Spleen (tissue), 11 donors: ENCODE measurements at regions not wholly inside any gene's neighbourhood (a gene's known extent, or its start where the extent isn't known, plus 50 kb on each side); places are given as distances from the start of the nearest gene placed in this dataset.

Experiments used
- DNase-seq: peaks from one replicate; pipeline ENCODE4 v3.0.0-alpha.2; 2020
- H3K27ac ChIP-seq, 8 donors: fragments of 200-600 bp; sonication (generic) in 7 of 8; 1 replicate in 4 of 8; 2 replicates in 4 of 8; pipeline versions ENCODE4 v1.5.0 to v1.8.0; 2016 to 2021; ENCODE audit warnings: inconsistent platforms in 4 of 8, mild to moderate bottlenecking in 4 of 8, moderate library complexity in 1 of 8
- H3K27me3 ChIP-seq, 7 donors: fragments of 200-600 bp; sonication (generic) in 6 of 7; replicated peaks in 1 of 7; 1 replicate in 4 of 7; 2 replicates in 3 of 7; pipeline versions ENCODE4 v1.5.0 to v1.8.0; 2016 to 2021; ENCODE audit warnings: inconsistent platforms in 3 of 7, mild to moderate bottlenecking in 1 of 7
- H3K36me3 ChIP-seq, 6 donors: fragments of 200-600 bp; sonication (generic) in 5 of 6; 1 replicate in 4 of 6; 2 replicates in 2 of 6; pipeline versions ENCODE4 v1.5.0 to v1.8.0; 2016 to 2021; ENCODE audit warnings: inconsistent platforms in 2 of 6
- H3K4me1 ChIP-seq, 6 donors: fragments of 200-600 bp; sonication (generic) in 5 of 6; 1 replicate in 3 of 6; 2 replicates in 3 of 6; pipeline versions ENCODE4 v1.5.0 to v1.8.0; 2016 to 2021; ENCODE audit warnings: inconsistent platforms in 3 of 6
- H3K4me3 ChIP-seq, 8 donors: fragments of 200-600 bp; sonication (generic) in 7 of 8; 1 replicate in 4 of 8; 2 replicates in 4 of 8; pipeline versions ENCODE4 v1.5.0 to v1.8.0; 2016 to 2021; ENCODE audit warnings: inconsistent platforms in 4 of 8, mild to moderate bottlenecking in 4 of 8, moderate library complexity in 2 of 8
- H3K9me3 ChIP-seq, 8 donors: fragments of 200-600 bp; sonication (generic) in 7 of 8; 1 replicate in 4 of 8; 2 replicates in 4 of 8; pipeline versions ENCODE4 v1.5.0 to v1.8.0; 2016 to 2021; ENCODE audit warnings: inconsistent platforms in 4 of 8
- CTCF ChIP-seq, 11 experiments: fragments of 200-600 bp in 7 of 11; fragments of 450-650 bp in 4 of 11; sonication (generic) in 4 of 11; IDR thresholded peaks in 8 of 11; conservative IDR thresholded peaks in 3 of 11; 1 replicate in 7 of 11; 2 replicates in 4 of 11; pipeline versions ENCODE4 v1.4.0 to v1.8.0; 2016 to 2021; ENCODE audit warnings: antibody characterized with exemption in 11 of 11, inconsistent platforms in 4 of 11, mild to moderate bottlenecking in 1 of 11
- POLR2A ChIP-seq, 3 donors: fragments of 450-650 bp; IDR thresholded peaks; one replicate each; pipeline ENCODE4 v1.5.1; 2017; ENCODE audit warnings: antibody characterized with exemption in 3 of 3, mild to moderate bottlenecking in 1 of 3
- POLR2AphosphoS5 ChIP-seq, 3 donors: sonication (generic); formaldehyde crosslinking; IDR thresholded peaks; one replicate each; pipeline ENCODE4 v1.5.1; 2017; ENCODE audit warnings: antibody characterized with exemption in 3 of 3
- WGBS, 5 donors: extraction: QIAGEN DNeasy Blood & Tissue Kit in 3 of 5; methylation state at CpG; one replicate each; pipeline versions ENCODE4 v1.1.5 to v1.1.7; 2013 to 2018; 5-methylcytosine and 5-hydroxymethylcytosine counted together
- intact Hi-C: fragments of 100-400 bp; cut with DNase I; formaldehyde crosslinking; loops from one replicate; pipeline ENCODE4 v1.15.0; 2023; ENCODE audit warnings: low total_unique reads
- donor health status: healthy with polysubstance abuse.
- donor health status: DM: no; HTN: no; CAD: no; lungs with moderate emphysema.
- donor health status: DM: no; HTN: no; CAD: no.
- donor health status: Bipolar disorder and iron deficiency.
- donor health status: healthy.
- donor health status: DM: no; HTN: no; CAD: no.
- donor health status: DM: yes; HTN: yes; CAD: no.

GRCh38 chr21:40997831-40998230 lies 150.9 kb upstream of the DSCAM start:
- no peaks in the 10 kb centered on the region for H3K36me3 ChIP-seq
- no peaks in the 10 kb centered on the region for H3K27me3 ChIP-seq
- H3K9me3 ChIP-seq: peaks cover 2 to 44% (median 40%) of the 10 kb centered on the region in 8 donors
- H3K4me1 ChIP-seq: no peaks in the 10 kb centered on the region
- DNase-seq: no peak
- H3K27ac ChIP-seq: no peak overlapping the region
- H3K4me3 ChIP-seq: no peak overlapping the region
- TF ChIP-seq POLR2AphosphoS5 (IDR thresholded peaks at IDR 0.05) (no peak), POLR2A (IDR thresholded peaks at IDR 0.05) (no peak), CTCF (IDR thresholded peaks at IDR 0.05 in 8 of 11, conservative IDR thresholded peaks at IDR 0.05 in 3 of 11) (no peak)
- intact Hi-C loops: no loop called here
- 74 to 89% (median 80%) methylated on average over 3 of the region's 3 CpGs for WGBS, 5 donors

DNA sequence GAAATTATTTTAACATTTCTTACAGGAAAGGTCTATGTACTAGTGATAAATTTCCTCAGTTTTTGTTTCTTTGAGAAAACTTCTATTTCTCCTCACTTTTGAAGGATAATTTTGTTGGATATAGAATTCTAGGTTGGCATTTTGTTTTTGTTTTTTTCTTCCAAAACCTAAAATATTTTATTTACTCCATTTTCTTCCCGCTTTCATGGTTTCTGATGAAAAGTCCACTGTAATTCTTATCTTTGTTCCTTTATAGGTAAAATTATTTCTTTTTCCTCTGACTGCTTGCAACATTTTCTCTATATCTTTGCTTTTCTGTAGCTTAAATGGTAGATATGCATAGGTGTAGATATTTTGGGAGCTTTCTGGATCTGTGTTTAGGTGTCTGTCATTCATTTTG lies 153.9 kb upstream of the DSCAM start:
- WGBS, 5 donors: 88 to 100% (median 97%) methylated on average over 1 of the region's 1 CpG
- TF ChIP-seq POLR2A (IDR thresholded peaks at IDR 0.05) (no peak), POLR2AphosphoS5 (IDR thresholded peaks at IDR 0.05) (no peak), CTCF (IDR thresholded peaks at IDR 0.05 in 8 of 11, conservative IDR thresholded peaks at IDR 0.05 in 3 of 11) (no peak)
- no peaks in the 10 kb centered on the region for H3K27me3 ChIP-seq

DNA sequence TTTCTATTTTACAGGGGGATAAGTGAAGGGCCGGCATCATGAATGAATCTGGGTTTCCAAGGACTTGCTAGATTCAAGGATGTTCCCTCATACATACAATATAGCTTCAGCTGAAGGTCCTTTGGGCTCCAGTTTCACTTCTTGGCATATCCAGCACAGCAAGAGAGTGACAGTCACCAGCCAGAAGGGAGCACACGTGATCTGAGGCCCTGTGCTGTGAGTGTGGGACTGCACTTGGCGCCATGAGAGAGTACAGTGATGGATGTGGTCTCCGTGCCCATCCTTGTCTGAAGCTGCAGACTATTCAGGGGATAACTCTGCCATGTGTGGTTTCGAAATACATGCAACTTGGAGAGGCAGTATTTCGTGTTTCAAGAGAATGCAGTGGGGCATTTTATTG lies 159.7 kb upstream of the DSCAM start:
- Histone ChIP-seq H3K27me3 (peaks cover 0 to 5% (median 0%) of the 10 kb centered on the region in 7 donors), H3K4me1 (no peaks in the 10 kb centered on the region), H3K36me3 (no peaks in the 10 kb centered on the region), H3K27ac (no peak overlapping the region), H3K4me3 (no peak overlapping the region), H3K9me3 (peaks cover 0 to 19% (median 9%) of the 10 kb centered on the region in 8 donors)
- 77 to 83% (median 82%) methylated on average over 6 of the region's 6 CpGs for WGBS, 5 donors
- TF ChIP-seq CTCF (IDR thresholded peaks at IDR 0.05 in 8 of 11, conservative IDR thresholded peaks at IDR 0.05 in 3 of 11) (no peak), POLR2A (IDR thresholded peaks at IDR 0.05) (no peak), POLR2AphosphoS5 (IDR thresholded peaks at IDR 0.05) (no peak)
- intact Hi-C loops: no loop called here
- no peak for DNase-seq

More for the DNA sequence above, 153.9 kb upstream of the DSCAM start:
- H3K27ac ChIP-seq: no peak overlapping the region
- no peaks in the 10 kb centered on the region for H3K36me3 ChIP-seq
- H3K9me3 ChIP-seq: peaks cover 2 to 52% (median 40%) of the 10 kb centered on the region in 8 donors
- DNase-seq: no peak
- intact Hi-C loops: no loop called here
- H3K4me1 ChIP-seq: no peaks in the 10 kb centered on the region
- no peak overlapping the region for H3K4me3 ChIP-seq

DNA sequence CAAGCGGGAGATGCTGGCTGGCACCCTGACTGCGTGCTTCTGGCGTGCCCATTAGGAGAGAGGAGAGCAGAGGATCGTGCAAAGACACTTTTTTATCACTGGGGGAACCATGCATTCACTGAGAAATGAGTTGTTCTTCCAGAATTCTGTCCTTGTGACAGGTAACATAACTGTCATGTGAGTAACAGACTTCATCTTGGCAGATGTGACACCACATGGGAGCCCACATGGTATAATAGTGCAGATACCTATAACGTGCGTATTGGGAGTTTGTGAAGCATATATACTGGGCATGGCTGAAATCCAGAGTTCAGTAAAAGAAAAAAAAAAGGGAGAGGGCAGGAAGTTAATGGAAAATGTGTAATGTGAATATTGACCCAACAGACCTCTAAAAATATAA lies 159.6 kb upstream of the BACE2 start:
- DNase-seq: no peak
- Histone ChIP-seq H3K27me3 (peaks cover 0 to 5% (median 0%) of the 10 kb centered on the region in 7 donors), H3K27ac (no peak overlapping the region), H3K4me3 (no peak overlapping the region), H3K4me1 (no peaks in the 10 kb centered on the region), H3K36me3 (no peaks in the 10 kb centered on the region), H3K9me3 (peaks cover 0 to 3% (median 0%) of the 10 kb centered on the region in 8 donors)
- intact Hi-C loops: no loop called here
- 64 to 91% (median 87%) methylated on average over 6 of the region's 6 CpGs for WGBS, 5 donors
- TF ChIP-seq POLR2A (IDR thresholded peaks at IDR 0.05) (no peak), CTCF (IDR thresholded peaks at IDR 0.05 in 8 of 11, conservative IDR thresholded peaks at IDR 0.05 in 3 of 11) (no peak), POLR2AphosphoS5 (IDR thresholded peaks at IDR 0.05) (no peak)
